GM21390 (cell line): ENCODE measurements at regions not wholly inside any gene's neighbourhood (a gene's known extent, or its start where the extent isn't known, plus 50 kb on each side); places are given as distances from the start of the nearest gene placed in this dataset.
"Not testable (repeated sequence)": the region's sequence is repeated elsewhere in the genome, so short reads cannot be mapped to it uniquely, and the experiment has no call there.

ENCODE experiments used
- ATAC-seq: cut with Tn5 transposase; IDR thresholded peaks from one replicate; pipeline ENCODE4 v1.9.1; 2021; ENCODE audit not compliant: unreplicated experiment

DNA sequence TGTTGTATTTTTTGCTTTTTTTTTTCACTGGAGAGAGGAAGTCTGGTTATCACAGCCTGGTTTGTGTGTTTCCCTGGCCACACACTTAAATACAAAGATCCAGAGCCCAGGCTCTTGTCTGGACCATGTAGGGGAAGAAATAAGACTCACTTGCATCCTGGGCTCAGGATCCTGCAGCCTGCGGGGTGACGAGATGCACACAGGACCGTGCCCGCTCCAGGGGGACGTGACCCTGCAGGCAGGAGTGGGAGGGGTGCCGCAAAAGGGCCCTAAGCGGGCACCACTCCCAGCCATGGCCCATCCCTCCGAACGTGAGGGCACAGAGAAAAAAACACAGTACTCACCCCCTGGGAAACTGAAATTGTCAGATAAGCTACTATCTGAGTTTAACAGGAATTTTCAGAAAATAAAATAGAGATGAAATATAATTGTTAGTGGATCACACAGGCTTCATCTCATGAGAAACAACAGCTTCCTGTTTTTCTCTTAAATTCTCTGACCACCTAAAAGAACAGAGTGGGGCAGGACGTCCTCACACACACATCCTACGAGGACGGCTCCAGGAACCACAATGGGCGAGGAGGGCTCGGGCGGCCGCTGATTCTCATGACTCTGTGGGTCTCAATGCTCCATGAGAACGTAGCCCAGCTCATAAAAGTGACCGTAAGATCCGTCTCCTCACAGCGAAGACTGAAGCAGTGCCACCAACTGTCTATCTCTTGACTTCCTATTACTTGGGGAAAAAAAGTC is 142.6 kb upstream of the ALKAL2 start:
- no peak for ATAC-seq

- no peak for ATAC-seq
These were observed 141.8 kb upstream of the ALKAL2 start for GRCh38 chr2:429575-430254.

- ATAC-seq = no peak
These were observed 141.3 kb upstream of the ALKAL2 start for GRCh38 chr2:429142-429541.

DNA sequence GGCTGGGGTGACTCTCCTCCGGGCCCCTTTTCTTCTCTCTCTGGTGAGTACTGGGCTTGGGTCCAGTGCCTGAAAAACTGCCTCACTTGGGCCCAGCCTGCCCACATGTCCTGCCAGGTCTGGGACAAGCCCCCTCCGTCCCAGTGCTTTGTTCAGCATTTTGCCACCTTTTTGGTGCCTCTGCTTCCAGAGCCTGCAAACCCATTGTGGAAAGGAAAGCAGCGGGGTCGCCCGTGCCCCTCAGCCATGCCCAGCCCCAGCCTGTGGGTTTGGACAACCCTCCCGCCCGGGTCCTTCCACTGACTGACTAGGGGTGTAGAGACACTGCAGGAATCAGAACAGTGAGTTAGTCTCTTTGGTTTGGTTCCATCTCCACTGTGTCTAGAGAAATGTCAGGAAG is 140.7 kb upstream of the ALKAL2 start:
- no peak for ATAC-seq

GRCh38 chr2:426696-427095 is 138.8 kb upstream of the ALKAL2 start:
- ATAC-seq = not testable (repeated sequence)

DNA sequence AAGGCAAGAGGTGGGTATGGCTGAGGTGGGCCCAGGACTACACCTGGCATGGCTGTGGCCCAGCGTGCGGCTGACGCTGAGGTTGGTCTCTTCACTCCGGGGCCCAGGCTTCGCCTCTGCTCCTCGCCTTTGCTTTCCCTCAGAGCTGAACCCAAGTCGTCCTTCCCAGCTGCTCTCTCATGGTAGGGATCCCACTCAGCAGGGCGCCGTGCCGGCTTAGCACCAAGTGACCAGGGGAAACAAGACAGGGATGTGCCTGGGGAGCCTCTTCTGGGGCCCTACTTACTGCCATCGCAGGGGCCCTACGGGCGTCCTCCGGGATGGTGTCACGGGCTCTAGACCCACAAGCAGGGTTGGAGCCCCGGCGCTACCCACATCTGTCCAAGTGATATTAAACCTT is 138.1 kb upstream of the ALKAL2 start:
- ATAC-seq = no peak

DNA sequence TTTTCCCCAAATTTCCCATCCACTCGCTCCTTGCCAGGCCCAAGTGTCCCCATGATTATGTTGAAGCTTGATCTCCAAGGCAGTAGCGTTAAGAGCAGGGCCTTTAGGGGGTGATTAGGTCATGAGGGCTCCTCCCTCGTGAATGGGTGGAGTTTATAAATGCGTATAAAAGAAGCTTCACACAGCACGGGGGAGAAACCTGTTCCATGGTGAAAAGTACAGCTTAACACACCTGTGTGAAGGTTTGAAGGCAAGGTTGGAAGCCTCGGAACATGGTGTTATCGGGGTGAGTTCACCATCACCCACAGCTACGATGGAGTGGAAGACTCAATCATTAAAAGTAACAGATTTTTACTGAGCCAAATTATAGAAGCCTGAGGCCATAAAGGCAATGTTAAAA is 137.4 kb upstream of the ALKAL2 start:
- no peak for ATAC-seq

DNA sequence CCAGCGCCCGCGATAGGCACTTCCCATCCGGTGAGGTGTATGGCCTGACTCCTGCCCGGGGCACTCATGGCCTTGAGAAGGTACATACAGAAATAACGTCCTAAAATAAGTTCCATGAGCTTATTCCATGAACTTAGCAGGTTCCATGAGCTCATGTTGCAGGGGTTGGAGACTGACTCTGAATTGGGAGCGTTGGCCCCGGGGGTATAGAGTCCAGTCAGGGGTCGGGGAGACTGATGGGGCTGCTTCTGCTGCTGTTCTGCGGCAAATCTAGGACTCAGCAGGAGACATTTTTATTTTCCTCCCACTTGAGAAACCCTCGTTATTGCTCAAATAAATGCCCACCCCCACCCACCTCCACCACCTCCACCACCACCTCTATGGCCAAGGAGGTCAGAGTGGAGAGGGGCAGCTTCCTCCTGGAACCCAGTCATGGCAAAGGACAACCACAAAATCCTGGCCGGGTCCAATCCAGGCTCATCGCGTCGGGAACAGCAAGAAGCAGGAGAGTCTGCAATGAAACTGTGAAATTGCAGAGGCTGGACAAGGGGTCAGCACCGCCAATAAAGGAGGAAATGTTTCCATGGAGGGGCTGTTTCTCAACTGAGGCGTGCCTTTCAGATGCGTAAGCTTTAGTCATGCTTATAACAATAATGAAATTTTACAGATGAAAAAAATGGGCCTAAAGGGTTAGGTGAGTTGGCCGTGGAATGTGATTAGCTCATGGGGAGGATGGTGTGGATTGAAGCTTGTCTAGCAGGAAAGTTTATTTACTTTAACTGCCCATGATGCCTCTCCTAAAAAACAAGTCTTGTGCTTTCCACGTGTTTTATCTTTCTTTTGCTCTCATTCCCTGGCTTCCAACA is 136.6 kb upstream of the ALKAL2 start:
- ATAC-seq = no peak

- ATAC-seq = no peak
These were observed 135.6 kb upstream of the ALKAL2 start for GRCh38 chr2:423479-423878.

- no peak for ATAC-seq
These were observed 135.0 kb upstream of the ALKAL2 start for GRCh38 chr2:422676-423435.

DNA sequence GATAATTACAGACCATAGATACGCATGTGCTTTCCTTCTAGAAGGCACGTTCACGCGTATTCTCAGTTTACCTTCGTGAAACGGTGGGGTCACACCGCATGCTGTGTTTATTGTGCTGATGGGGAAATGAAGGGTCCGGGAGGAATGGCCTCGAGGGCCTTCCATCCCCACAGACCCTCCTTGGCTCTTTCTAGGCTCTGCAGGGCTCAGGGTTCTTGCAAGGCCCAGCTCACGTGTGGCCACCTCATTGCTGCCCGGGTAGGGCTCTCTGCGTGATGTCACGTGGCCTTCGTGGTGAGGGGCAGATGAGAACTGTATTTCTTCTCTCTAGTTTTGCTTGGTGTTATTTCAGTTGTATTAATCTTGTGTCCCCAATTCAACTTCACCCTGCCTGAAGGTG is 133.5 kb upstream of the ALKAL2 start:
- no peak for ATAC-seq

GRCh38 chr2:419687-420317 is 131.9 kb upstream of the ALKAL2 start:
- ATAC-seq = no peak

- ATAC-seq = no peak
These were observed 129.8 kb upstream of the ALKAL2 start for GRCh38 chr2:417662-418061.

DNA sequence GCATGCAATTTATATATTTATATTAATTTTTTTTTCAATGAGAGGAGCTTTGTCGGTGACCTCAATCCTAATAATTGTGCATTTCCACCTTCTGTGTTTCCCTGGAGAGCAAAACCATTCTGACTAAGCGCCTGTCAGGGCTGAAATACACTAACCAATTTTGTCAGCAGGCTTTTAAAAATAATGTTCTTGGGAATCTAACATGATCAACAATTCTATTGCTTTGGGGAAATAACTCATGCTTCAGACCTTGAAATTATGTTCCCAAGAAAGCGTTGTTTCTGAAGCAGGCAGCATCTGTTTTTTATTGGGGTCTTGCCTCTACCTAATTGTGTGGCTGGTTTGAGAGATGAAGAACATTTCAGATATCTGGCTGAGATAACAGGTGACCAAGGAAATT is 129.1 kb upstream of the ALKAL2 start:
- no peak for ATAC-seq

GRCh38 chr2:415986-416610 is 128.2 kb upstream of the ALKAL2 start:
- no peak for ATAC-seq

DNA sequence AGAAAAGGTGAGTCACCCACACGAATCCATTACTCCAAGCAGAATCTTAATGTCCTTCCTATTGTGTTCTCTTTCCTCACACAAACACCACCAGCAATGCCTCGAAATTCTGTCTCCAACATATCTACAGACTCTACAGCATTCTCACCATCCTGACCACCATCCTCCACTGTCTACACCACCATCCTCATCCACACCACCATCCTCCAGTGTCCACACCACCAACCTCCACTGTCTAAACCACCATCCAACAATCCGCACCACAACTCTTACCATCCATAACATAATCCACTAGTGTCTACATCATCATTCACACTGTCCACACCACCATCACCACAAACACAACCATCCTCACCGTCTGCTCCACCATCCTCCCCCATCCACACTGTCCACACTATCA is 121.6 kb upstream of the ALKAL2 start:
- no peak for ATAC-seq

GRCh38 chr2:407630-408029 is 119.7 kb upstream of the ALKAL2 start:
- ATAC-seq = no peak

- ATAC-seq = no peak
These were observed 119.0 kb upstream of the ALKAL2 start for GRCh38 chr2:406876-407275.

DNA sequence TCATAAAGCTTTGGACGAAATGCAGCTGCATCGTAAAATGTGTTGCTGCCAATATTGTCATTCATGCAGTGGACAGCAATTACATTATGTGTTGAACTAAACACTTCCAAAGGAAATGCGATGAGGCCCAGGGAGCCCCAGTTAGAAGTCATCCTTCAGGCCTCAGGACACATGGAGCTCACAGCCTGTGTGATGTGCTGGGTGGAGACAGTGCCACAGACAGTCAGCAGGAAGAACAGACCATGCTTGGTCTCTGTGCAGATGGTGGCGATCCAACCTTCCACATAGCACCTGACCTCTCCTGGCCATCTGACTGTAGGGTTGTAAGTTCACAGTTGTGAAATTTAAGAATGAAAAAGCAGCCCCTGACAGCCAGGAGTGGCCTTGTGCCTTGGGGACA is 118.3 kb upstream of the ALKAL2 start:
- no peak for ATAC-seq

- ATAC-seq = no peak
These were observed 116.7 kb upstream of the ALKAL2 start for GRCh38 chr2:404581-404980.
